Inflammatory macrophage treated with lipopolysaccharide for 1 hour (primary cell): ENCODE measurements at regions not wholly inside any gene's neighbourhood (a gene's known extent, or its start where the extent isn't known, plus 50 kb on each side); places are given as distances from the start of the nearest gene placed in this dataset.

Source experiments
- DNase-seq, 2 donors: peaks; one replicate each; pipeline ENCODE4 v3.0.0-alpha.2; 2020 to 2022

- no peak for DNase-seq
Observed at GRCh38 chr13:78325585-78325984, 277.8 kb downstream of the POU4F1 start.

DNA sequence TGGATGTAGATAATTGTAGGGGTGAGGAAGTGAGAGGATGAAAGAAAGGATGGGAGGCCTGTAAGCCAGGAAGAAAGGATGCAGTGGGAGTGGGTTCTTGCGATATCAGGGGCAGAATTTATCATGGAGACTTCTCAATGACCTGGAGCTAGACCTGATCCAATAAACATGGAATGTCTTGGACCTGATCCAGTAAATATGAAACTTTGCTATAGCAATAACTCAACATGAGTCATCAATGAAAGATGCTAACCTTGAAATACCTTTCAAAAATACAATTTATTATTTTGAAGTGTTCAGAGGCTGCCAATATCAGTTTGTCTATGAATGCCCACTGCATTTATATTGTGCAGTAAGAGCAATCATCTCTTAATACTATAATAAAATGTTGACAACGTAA is 279.5 kb downstream of the POU4F1 start:
- DNase-seq: no peak

GRCh38 chr13:78323040-78323439 is 280.3 kb downstream of the POU4F1 start:
- DNase-seq: no peak

GRCh38 chr13:78319101-78319627 is 284.2 kb downstream of the POU4F1 start:
- no peak for DNase-seq

DNA sequence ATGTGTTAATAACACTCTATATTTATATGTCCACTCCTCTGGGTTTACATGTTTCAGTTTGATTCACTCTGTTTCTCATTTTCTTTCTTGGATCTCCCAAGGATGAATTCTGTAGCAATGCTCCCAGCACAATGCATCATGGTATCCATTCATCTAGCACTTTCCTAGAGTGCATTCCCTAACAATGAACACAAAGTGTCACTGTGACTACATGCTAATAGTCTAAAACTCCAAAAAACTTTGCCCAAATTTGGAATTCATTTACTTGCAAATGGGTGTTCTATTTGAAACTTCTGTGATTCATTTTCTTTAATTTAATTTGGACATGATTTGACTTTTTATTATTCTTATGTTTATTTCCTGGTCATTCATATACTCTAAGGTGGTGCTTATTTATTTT is 286.3 kb downstream of the POU4F1 start:
- DNase-seq: peak; percentile 0 to 5

- no peak for DNase-seq
Observed at GRCh38 chr13:78309497-78310180, 293.7 kb downstream of the POU4F1 start.

GRCh38 chr13:78306519-78307206 is 296.7 kb downstream of the POU4F1 start:
- DNase-seq: no peak

GRCh38 chr13:78305171-78305570 is 298.2 kb downstream of the POU4F1 start:
- no peak for DNase-seq

DNA sequence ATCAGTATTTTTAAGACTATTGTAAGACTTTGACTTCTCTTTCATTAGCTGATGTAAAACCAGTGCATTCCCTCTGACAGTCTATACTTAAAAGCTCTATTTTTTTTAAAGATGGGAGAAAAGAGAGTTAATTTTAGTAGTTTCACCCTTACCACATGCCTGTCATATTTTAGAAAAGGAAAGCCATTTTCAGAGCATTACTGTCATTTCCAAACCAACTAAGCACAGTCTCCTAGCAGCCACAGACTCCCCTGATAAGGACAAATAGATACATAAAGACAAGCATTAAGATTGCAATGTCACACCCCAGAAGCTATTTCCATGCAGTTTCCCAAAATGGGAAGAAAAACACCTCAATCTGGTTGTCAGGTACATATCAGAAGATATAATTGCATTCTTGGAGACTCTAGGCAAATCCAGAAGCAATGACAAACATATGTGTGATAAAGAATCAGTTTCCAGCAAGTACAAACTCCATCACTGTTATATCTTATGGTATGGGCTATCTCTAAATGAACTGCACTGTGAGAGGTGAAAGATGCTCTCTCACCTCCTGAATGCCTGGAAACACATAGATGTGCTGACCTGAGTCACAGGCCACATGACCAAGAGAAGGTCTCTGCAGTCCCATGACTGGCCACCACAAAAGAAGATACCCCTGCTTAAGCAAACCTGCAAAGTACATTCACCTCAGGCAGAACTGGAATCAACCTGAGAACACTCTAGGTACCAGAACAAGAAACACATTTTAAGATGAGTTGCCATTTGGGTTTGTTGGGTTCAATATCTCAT is 303.3 kb downstream of the POU4F1 start:
- no peak for DNase-seq

DNA sequence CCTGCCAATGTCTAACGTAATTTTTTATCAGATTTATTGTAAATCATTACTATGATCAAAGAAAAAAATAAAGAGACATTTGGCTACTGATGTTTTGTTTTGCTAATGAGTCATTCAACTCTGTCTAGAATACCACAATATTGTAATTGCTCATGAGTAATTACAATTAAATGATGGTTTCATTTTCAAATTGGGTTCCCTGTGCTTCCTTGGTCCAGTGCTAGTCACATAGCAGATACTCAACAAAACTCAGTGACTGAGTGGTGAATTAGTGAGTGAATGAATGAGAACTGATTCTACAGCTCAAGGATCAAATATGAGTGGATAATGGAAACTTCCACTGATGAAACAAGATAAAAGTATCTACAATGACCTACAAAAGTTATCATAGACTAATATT is 304.7 kb downstream of the POU4F1 start:
- no peak for DNase-seq

- DNase-seq: no peak
Observed at GRCh38 chr13:78286748-78287147, 316.6 kb downstream of the POU4F1 start.

DNA sequence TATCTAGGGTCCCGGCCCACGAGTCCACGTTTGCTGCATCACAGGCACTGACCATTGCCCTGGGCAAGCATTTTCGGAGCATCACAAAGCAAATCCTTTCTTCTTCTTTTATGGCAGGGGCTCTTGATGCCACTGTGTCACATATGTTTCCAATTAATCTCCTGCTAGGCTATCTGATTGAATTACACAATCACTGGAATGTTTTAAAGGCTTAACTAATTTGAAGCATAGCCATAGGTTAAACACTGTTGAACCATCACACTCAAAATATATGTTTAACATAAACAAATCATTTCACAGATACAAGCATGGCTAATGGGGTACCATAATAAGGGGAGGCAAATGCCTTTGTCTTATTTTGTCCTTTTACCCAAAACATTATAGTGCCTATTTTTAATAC is 338.3 kb downstream of the POU4F1 start:
- DNase-seq: no peak

DNA sequence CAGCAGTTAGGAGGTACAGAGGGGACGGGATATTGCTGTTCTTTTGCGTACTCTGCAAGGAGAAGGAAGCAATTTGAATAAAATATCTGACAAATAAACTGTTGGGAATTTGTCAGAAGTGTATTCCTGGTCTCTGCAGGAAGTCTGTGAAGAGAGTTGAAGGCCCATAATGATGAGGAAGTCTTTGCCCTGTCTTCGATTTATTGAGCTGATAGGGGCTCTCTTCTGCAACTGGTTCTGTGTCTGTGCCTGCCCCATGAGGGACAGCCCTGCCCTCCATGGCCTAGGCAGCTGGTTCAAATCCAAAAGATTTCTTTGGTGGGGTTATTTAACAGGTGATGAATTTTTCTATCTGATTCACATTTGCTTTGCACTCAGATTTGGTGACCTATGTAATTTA is 339.7 kb upstream of the EDNRB start:
- DNase-seq: no peak

DNA sequence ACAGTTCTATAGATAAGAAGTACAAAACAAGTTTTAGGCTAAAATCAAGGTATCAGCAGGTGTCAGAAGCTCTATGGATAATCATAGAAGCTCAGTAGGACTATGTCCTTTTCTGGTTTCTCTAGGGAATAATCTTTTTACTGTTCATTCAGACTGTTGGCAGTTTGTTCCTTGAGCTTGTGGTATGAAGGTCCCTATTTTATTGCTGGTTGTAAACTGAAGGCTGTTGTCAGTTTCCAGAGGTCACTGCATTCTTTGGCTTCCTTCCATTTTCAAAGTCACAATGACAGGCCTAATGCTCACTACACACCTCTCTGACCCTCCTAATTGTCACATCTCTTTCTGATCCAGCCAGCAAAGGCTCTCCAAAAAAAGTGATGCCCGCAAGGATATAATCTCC is 337.9 kb upstream of the EDNRB start:
- no peak for DNase-seq

GRCh38 chr13:78254113-78254512 is 335.5 kb upstream of the EDNRB start:
- DNase-seq: no peak

- no peak for DNase-seq
Observed at GRCh38 chr13:78247362-78247761, 328.7 kb upstream of the EDNRB start.

- DNase-seq: peak; percentile 10 to 54
Observed at GRCh38 chr13:78241278-78241919, 322.8 kb upstream of the EDNRB start.

DNA sequence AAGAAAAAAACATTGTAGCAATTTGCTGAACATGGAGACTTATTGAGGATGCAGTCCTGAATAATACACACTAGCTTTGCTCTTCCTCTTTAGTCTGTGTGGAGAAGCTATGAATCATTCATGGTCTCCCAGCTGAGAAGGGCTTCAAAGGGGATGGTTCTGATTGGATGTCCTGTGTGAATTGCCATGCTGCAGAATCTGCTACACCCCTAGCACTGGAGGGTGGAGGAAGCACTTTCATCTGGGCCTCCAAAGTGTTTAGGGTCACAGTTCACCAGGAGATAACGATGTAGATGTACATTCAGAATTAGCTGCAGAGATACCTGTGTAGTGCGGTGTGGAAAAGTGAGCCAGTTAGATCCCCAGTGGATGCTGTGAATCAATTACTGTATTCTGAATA is 321.1 kb upstream of the EDNRB start:
- DNase-seq: no peak

DNA sequence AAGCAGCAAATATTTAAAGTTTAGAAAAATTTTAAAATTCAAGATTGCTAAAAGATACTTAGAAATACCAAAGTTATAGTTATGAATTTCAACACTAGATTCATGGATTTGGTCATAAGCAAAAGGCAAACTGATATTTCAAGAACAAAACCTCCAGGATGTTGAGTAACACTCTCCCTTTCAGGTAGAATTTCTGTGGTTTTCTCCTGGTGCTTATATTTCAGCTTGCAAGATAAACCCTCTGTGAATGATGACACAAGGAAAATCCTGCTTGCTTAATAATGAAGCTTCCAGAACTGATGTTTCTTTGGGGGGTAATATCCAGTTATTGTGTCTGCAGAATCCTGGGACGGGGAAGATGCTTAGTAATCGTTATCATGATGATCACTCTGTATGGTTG is 320.3 kb upstream of the EDNRB start:
- DNase-seq: no peak

GRCh38 chr13:78228940-78229339 is 310.3 kb upstream of the EDNRB start:
- DNase-seq: no peak

DNA sequence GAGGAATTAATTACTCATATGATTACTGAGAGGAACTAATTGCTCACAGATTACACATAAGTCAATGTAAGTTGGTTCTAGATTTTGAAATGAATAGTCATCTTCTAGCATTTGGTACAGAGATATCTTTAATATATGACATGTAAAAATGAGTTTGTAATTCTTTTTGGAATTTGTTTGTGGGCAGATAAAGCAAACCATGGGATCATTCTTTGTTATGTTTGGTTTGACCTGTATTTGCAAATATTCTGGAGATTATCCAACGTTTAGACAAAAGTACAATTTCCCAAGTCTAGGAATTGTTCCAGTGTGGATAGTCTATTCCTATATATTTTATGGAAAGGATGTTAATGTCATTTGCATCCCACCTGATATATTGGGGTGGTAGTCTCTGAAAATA is 309.6 kb upstream of the EDNRB start:
- no peak for DNase-seq

DNA sequence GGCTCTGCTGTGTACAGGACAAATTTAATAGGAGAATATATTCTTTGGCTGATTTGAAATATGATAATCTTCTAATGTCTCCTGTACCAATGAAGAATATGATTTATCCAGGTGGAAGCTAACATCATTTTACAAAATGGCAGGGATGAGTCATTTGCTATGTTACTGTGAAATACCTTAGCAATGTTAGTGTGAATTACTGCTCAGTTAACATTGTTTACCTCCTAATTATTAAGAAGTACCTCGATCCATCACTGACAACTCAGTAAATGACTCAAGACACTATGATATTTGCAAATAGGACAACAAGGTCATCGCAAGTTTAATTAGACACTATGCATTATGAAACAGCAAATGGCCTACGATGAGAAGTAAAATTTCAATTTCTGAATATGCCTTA is 309.1 kb upstream of the EDNRB start:
- DNase-seq: no peak

- no peak for DNase-seq
Observed at GRCh38 chr13:78215458-78216108, 297.0 kb upstream of the EDNRB start.
